Body of pancreas (tissue), 4 donors: ENCODE measurements at regions not wholly inside any gene's neighbourhood (a gene's known extent, or its start where the extent isn't known, plus 50 kb on each side); places are given as distances from the start of the nearest gene placed in this dataset.
"Not testable (repeated sequence)": the region's sequence is repeated elsewhere in the genome, so short reads cannot be mapped to it uniquely, and the experiment has no call there.

ENCODE experiments used
- POLR2A ChIP-seq, 3 donors: fragments of 450-650 bp; IDR thresholded peaks; one replicate each; pipeline ENCODE4 v1.6.1; 2016; ENCODE audit warnings: antibody characterized with exemption in 3 of 3, mild to moderate bottlenecking in 2 of 3
- TF ChIP-seq, protein P1 (sequence below), 7 experiments: fragments of 450-650 bp in 4 of 7; fragments of 200-600 bp in 3 of 7; sonication (generic) in 3 of 7; IDR thresholded peaks; one replicate each; pipeline ENCODE4 v1.5.1; 2016 to 2019; ENCODE audit warnings: antibody characterized with exemption in 7 of 7

- TF ChIP-seq, protein P1, sequence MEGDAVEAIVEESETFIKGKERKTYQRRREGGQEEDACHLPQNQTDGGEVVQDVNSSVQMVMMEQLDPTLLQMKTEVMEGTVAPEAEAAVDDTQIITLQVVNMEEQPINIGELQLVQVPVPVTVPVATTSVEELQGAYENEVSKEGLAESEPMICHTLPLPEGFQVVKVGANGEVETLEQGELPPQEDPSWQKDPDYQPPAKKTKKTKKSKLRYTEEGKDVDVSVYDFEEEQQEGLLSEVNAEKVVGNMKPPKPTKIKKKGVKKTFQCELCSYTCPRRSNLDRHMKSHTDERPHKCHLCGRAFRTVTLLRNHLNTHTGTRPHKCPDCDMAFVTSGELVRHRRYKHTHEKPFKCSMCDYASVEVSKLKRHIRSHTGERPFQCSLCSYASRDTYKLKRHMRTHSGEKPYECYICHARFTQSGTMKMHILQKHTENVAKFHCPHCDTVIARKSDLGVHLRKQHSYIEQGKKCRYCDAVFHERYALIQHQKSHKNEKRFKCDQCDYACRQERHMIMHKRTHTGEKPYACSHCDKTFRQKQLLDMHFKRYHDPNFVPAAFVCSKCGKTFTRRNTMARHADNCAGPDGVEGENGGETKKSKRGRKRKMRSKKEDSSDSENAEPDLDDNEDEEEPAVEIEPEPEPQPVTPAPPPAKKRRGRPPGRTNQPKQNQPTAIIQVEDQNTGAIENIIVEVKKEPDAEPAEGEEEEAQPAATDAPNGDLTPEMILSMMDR (IDR thresholded peaks at IDR 0.05): not testable (repeated sequence)
- TF ChIP-seq POLR2A (IDR thresholded peaks at IDR 0.05): not testable (repeated sequence)
Observed at GRCh38 chrY:18599606-18600005, 53.1 kb downstream of the HSFY1 start.
